AML-193 (cell line): ENCODE measurements at regions not wholly inside any gene's neighbourhood (a gene's known extent, or its start where the extent isn't known, plus 50 kb on each side); places are given as distances from the start of the nearest gene placed in this dataset.
"Not testable (repeated sequence)": the region's sequence is repeated elsewhere in the genome, so short reads cannot be mapped to it uniquely, and the experiment has no call there.

Experiments used
- DNase-seq, 2 experiments: peaks; one replicate each; lab custom pipeline; 2025; lab: John Stamatoyannopoulos, UW

GRCh38 chr5:85170183-85170582, 785.5 kb upstream of the EDIL3 start:
- DNase-seq, result no peak

GRCh38 chr5:85173469-85173868, 788.8 kb upstream of the EDIL3 start:
- no peak for DNase-seq

- no peak for DNase-seq
Measured at GRCh38 chr5:85182344-85182743, 797.7 kb upstream of the EDIL3 start.

GRCh38 chr5:85204289-85204688, 819.6 kb upstream of the EDIL3 start:
- no peak for DNase-seq

- no peak for DNase-seq
Measured at GRCh38 chr5:85205430-85205829, 820.8 kb upstream of the EDIL3 start.

- DNase-seq, result no peak
Measured at GRCh38 chr5:85225388-85225787, 840.7 kb upstream of the EDIL3 start.

- DNase-seq, result no peak
Measured at GRCh38 chr5:85249204-85249603, 864.5 kb upstream of the EDIL3 start.

- DNase-seq, result peak in 1 of 2 experiments; percentile 2
Measured at GRCh38 chr5:85263125-85263524, 878.4 kb upstream of the EDIL3 start.

- no peak for DNase-seq
Measured at GRCh38 chr5:85266692-85267091, 882.0 kb upstream of the EDIL3 start.

GRCh38 chr5:85268194-85268593, 883.5 kb upstream of the EDIL3 start:
- no peak for DNase-seq

GRCh38 chr5:85278193-85278592, 893.5 kb upstream of the EDIL3 start:
- no peak for DNase-seq

- no peak for DNase-seq
Measured at GRCh38 chr5:85288914-85289313, 904.2 kb upstream of the EDIL3 start.

- no peak for DNase-seq
Measured at GRCh38 chr5:85293145-85293785, 908.6 kb upstream of the EDIL3 start.

GRCh38 chr5:85304524-85304923, 919.8 kb upstream of the EDIL3 start:
- no peak for DNase-seq

- no peak for DNase-seq
Measured at GRCh38 chr5:85305766-85306165, 921.1 kb upstream of the EDIL3 start.

GRCh38 chr5:85311536-85311935, 926.9 kb upstream of the EDIL3 start:
- DNase-seq, result no peak

- no peak for DNase-seq
Measured at GRCh38 chr5:85320495-85320894, 935.8 kb upstream of the EDIL3 start.

GRCh38 chr5:85333276-85333675, 948.6 kb upstream of the EDIL3 start:
- no peak for DNase-seq

- no peak for DNase-seq
Measured at GRCh38 chr5:85337435-85337834, 952.8 kb upstream of the EDIL3 start.

GRCh38 chr5:85340790-85341189, 956.1 kb upstream of the EDIL3 start:
- no peak for DNase-seq

GRCh38 chr5:85345818-85346217, 961.1 kb upstream of the EDIL3 start:
- no peak for DNase-seq

GRCh38 chr5:85357309-85357708, 972.6 kb upstream of the EDIL3 start:
- no peak for DNase-seq

GRCh38 chr5:85375525-85375924, 990.8 kb upstream of the EDIL3 start:
- no peak for DNase-seq

- no peak for DNase-seq
Measured at GRCh38 chr5:85388770-85389169, 1004.1 kb upstream of the EDIL3 start.

GRCh38 chr5:85392309-85392708, 1007.6 kb upstream of the EDIL3 start:
- DNase-seq, result not testable (repeated sequence)
